HCT116 (cell line): ENCODE measurements at regions not wholly inside any gene's neighbourhood (a gene's known extent, or its start where the extent isn't known, plus 50 kb on each side); places are given as distances from the start of the nearest gene placed in this dataset.

ENCODE experiments used
- ATAC-seq: fragments of 200-7000 bp; cut with Tn5 transposase; 2 replicates; pipeline ENCODE4 v1.9.1; 2020; ENCODE audit warnings: mild to moderate bottlenecking, moderate library complexity
- BruUV-seq: library from RNA; stranded (reverse); fragments of 400-500 nt; replicated peaks from 2 replicates; lab custom pipeline; 2021; lab: Mats Ljungman, UMichigan
- CTCF ChIA-PET: fragments of 300-600 bp; sonication (Branson Sonifier 250); formaldehyde crosslinking; loops from one replicate; lab custom pipeline; 2021; ENCODE audit warnings: antibody characterized with exemption; lab: Charles Lee
- POLR2A ChIA-PET: fragments of 300-600, 350-600 bp; sonication (Branson Sonifier 250); formaldehyde crosslinking; loops from one replicate; lab custom pipeline; 2021; ENCODE audit warnings: antibody characterized with exemption; lab: Charles Lee
- RAD21 ChIA-PET, 2 experiments: fragments of 300-600 bp; sonication (Branson Sonifier 250); formaldehyde crosslinking; loops; one replicate each; lab custom pipeline; 2023; ENCODE audit warnings: low total read pairs in 2 of 2; ENCODE audit not compliant: uncharacterized antibody in 2 of 2, unreplicated experiment in 2 of 2, low non-redundant PET in 1 of 2; lab: Charles Lee
- DNase-seq: peaks from one replicate; pipeline ENCODE4 v3.0.0-alpha.2; 2010; ENCODE audit warnings: low read depth, low spot score
- H2AFZ ChIP-seq: fragments of 200-600 bp; shearing (Covaris generic), sonication (generic); 2 replicates; pipeline ENCODE4 v1.6.1; 2017; ENCODE audit warnings: low read depth, mixed run types, mixed read lengths, antibody characterized with exemption, low read length; ENCODE audit not compliant: poor library complexity, severe bottlenecking
- H3K27ac ChIP-seq: 2 replicates; pipeline ENCODE4 v1.5.1; 2012; ENCODE audit warnings: low read depth, low read length
- H3K27me3 ChIP-seq: fragments of 200-600 bp; sonication (generic); 2 replicates; pipeline ENCODE4 v1.6.1; 2016; ENCODE audit warnings: mixed run types, low read length, mixed read lengths; ENCODE audit not compliant: insufficient read depth
- H3K36me3 ChIP-seq, 2 experiments: fragments of 200-500 bp in 1 of 2; fragments of 200-600 bp in 1 of 2; sonication (Bioruptor generic) in 1 of 2; sonication (generic) in 1 of 2; 2 replicates each; pipeline versions ENCODE4 v1.5.1 to v1.6.1; 2014 to 2016; ENCODE audit warnings: low read length in 2 of 2, inconsistent platforms in 1 of 2, mixed read lengths in 1 of 2, mixed run types in 1 of 2; ENCODE audit not compliant: insufficient read depth in 2 of 2, control insufficient read depth in 1 of 2
- H3K4me1 ChIP-seq, 2 experiments: fragments of 200-600 bp in 1 of 2; sonication (generic) in 1 of 2; 2 replicates each; pipeline versions ENCODE4 v1.5.1 to v1.6.1; 2012 to 2017; ENCODE audit warnings: low read length in 2 of 2, inconsistent platforms in 1 of 2, mild to moderate bottlenecking in 1 of 2, mixed read lengths in 1 of 2, mixed run types in 1 of 2, moderate library complexity in 1 of 2; ENCODE audit not compliant: insufficient read depth in 2 of 2, control insufficient read depth in 1 of 2
- H3K4me2 ChIP-seq: fragments of 200-600 bp; sonication (generic); 2 replicates; pipeline ENCODE4 v1.6.1; 2017; ENCODE audit warnings: mixed run types, low read length, mixed read lengths
- H3K4me3 ChIP-seq, 2 experiments: fragments of 200-600 bp in 1 of 2; sonication (generic) in 1 of 2; replicated peaks in 1 of 2; 2 replicates each; pipeline ENCODE4 v1.5.1; 2011 to 2016; ENCODE audit warnings: low read length in 2 of 2, control low read depth in 1 of 2, low read depth in 1 of 2, mild to moderate bottlenecking in 1 of 2, mixed read lengths in 1 of 2, mixed run types in 1 of 2
- H3K79me2 ChIP-seq: fragments of 200-600 bp; sonication (generic); 2 replicates; pipeline ENCODE4 v1.6.1; 2017; ENCODE audit warnings: mild to moderate bottlenecking, mixed run types, low read length, moderate library complexity, mixed read lengths; ENCODE audit not compliant: insufficient read depth
- H3K9ac ChIP-seq: fragments of 200-600 bp; sonication (generic); 2 replicates; pipeline ENCODE4 v1.6.1; 2016; ENCODE audit warnings: low read length, mixed read lengths
- H3K9me2 ChIP-seq: fragments of 200-600 bp; sonication (generic), shearing (Covaris generic); 2 replicates; pipeline ENCODE4 v1.6.1; 2017; ENCODE audit warnings: mixed run types, mild to moderate bottlenecking, moderate library complexity; ENCODE audit not compliant: insufficient read depth
- H3K9me3 ChIP-seq, 2 experiments: fragments of 200-500 bp in 1 of 2; fragments of 200-600 bp in 1 of 2; sonication (Bioruptor generic) in 1 of 2; sonication (generic) in 1 of 2; 2 replicates each; pipeline ENCODE4 v1.6.1; 2014 to 2017; ENCODE audit warnings: low read length in 2 of 2, mixed read lengths in 2 of 2, inconsistent platforms in 1 of 2, low read depth in 1 of 2, mild to moderate bottlenecking in 1 of 2, mixed run types in 1 of 2, moderate library complexity in 1 of 2; ENCODE audit not compliant: control insufficient read depth in 1 of 2, insufficient read depth in 1 of 2
- H4K20me1 ChIP-seq: fragments of 200-600 bp; sonication (generic), shearing (Covaris generic); 2 replicates; pipeline ENCODE4 v1.6.1; 2017; ENCODE audit warnings: mixed run types, mild to moderate bottlenecking, moderate library complexity; ENCODE audit not compliant: insufficient read depth
- CBX3 ChIP-seq: IDR thresholded peaks from 2 replicates; pipeline ENCODE4 v1.6.1; 2012; ENCODE audit warnings: low read depth
- EGR1 ChIP-seq: IDR thresholded peaks from 2 replicates; pipeline ENCODE4 v1.6.1; 2012; ENCODE audit warnings: low read depth
- ELF1 ChIP-seq: IDR thresholded peaks from 2 replicates; pipeline ENCODE4 v1.6.1; 2012; ENCODE audit warnings: low read depth, borderline replicate concordance
- EZH2 ChIP-seq: fragments of 200-600 bp; sonication (generic); IDR thresholded peaks from 2 replicates; pipeline ENCODE4 v1.6.1; 2017; ENCODE audit warnings: antibody characterized with exemption, mixed run types
- EZH2phosphoT487 ChIP-seq: fragments of 200-600 bp; IDR thresholded peaks from 2 replicates; pipeline ENCODE4 v1.6.1; 2018; ENCODE audit warnings: antibody characterized with exemption, borderline replicate concordance
- JUND ChIP-seq: IDR thresholded peaks from 2 replicates; pipeline ENCODE4 v1.6.1; 2012
- POLR2A ChIP-seq: IDR thresholded peaks from 2 replicates; pipeline ENCODE4 v1.7.0; 2011; ENCODE audit warnings: borderline replicate concordance; ENCODE audit not compliant: insufficient read depth, insufficient read length; ENCODE audit errors: extremely low read depth
- POLR2AphosphoS5 ChIP-seq: IDR thresholded peaks from 2 replicates; pipeline ENCODE4 v1.6.1; 2011; ENCODE audit warnings: mild to moderate bottlenecking, low read depth, low read length, moderate library complexity
- SIN3A ChIP-seq: IDR thresholded peaks from 2 replicates; pipeline ENCODE4 v1.6.1; 2012; ENCODE audit warnings: low read depth
- SP1 ChIP-seq: IDR thresholded peaks from 2 replicates; pipeline ENCODE4 v1.6.1; 2012; ENCODE audit warnings: low read depth
- SRF ChIP-seq: IDR thresholded peaks from 2 replicates; pipeline ENCODE4 v1.6.1; 2012; ENCODE audit warnings: low read depth
- TCF7L2 ChIP-seq: IDR thresholded peaks from 2 replicates; pipeline ENCODE4 v1.7.0; 2011; ENCODE audit warnings: borderline replicate concordance, inconsistent platforms; ENCODE audit not compliant: insufficient read depth, insufficient read length; ENCODE audit errors: extremely low read depth
- YY1 ChIP-seq: IDR thresholded peaks from 2 replicates; pipeline ENCODE4 v1.6.1; 2011; ENCODE audit warnings: low read length, low read depth, moderate library complexity, mild to moderate bottlenecking; ENCODE audit not compliant: insufficient replicate concordance; ENCODE audit errors: extremely low read depth
- ZFX ChIP-seq: fragments of 450-650 bp; IDR thresholded peaks from 2 replicates; pipeline ENCODE4 v1.6.1; 2017
- ZNF274 ChIP-seq: fragments of 200-500 bp; sonication (Bioruptor generic); IDR thresholded peaks from 2 replicates; pipeline ENCODE4 v1.6.1; 2014; ENCODE audit warnings: mild to moderate bottlenecking, low read depth, low read length, inconsistent platforms
- intact Hi-C: fragments of 100-400 bp; cut with micrococcal nuclease; formaldehyde crosslinking; loops from 2 replicates; pipeline ENCODE4 v1.10.0; 2022
- TF ChIP-seq, protein P1 (sequence below), 3 experiments: fragments of 200-600 bp in 1 of 3; sonication (generic) in 1 of 3; IDR thresholded peaks in 2 of 3; conservative IDR thresholded peaks in 1 of 3; 2 replicates each; pipeline ENCODE4 v1.5.1; 2012 to 2017; ENCODE audit warnings: low read depth in 2 of 3, low read length in 2 of 3, antibody characterized with exemption in 1 of 3, borderline replicate concordance in 1 of 3, control low read depth in 1 of 3, mild to moderate bottlenecking in 1 of 3, mixed read lengths in 1 of 3, mixed run types in 1 of 3, moderate library complexity in 1 of 3; ENCODE audit not compliant: insufficient read depth in 1 of 3
- TF ChIP-seq, protein P2 (sequence below): IDR thresholded peaks from 2 replicates; pipeline ENCODE4 v1.6.1; 2012
- TF ChIP-seq, protein P3 (sequence below): IDR thresholded peaks from 2 replicates; pipeline ENCODE4 v1.6.1; 2012
- TF ChIP-seq, protein P4 (sequence below): IDR thresholded peaks from 2 replicates; pipeline ENCODE4 v1.6.1; 2011; ENCODE audit warnings: mild to moderate bottlenecking, low read length, moderate library complexity; ENCODE audit not compliant: insufficient replicate concordance; ENCODE audit errors: extremely low read depth

DNA sequence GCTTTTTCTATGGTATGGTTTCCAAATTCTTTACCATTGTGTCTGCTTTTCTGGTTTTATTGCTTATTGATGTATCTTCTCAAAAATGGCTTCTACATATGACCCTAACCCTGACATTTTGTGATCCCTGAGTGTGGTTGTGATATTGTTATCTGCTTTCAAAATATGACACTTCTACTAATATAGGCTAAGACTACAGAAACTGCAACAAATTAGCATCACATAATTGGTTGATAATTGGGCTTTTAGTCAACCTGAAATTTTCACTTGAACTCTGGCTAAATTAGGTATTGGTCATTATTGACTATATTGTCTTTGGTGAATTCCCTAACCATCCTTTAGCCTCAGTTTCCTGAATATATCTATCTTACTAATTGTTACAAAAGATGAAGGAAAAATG lies 246.1 kb downstream of the PIK3C3 start:
- H3K9ac ChIP-seq: no peak overlapping the region
- H3K27ac ChIP-seq: no peak overlapping the region
- H2AFZ ChIP-seq: no peak overlapping the region
- intact Hi-C loops: no loop called here
- H3K79me2 ChIP-seq: no peaks in the 10 kb centered on the region
- DNase-seq (no peak), ATAC-seq (no peak)
- ChIA-PET POLR2A (no interaction called here), RAD21 (no interaction called here), CTCF (no interaction called here)
- no peaks in the 10 kb centered on the region for H3K4me1 ChIP-seq
- BruUV-seq: no TSS peak
- H3K9me2 ChIP-seq: no peaks in the 10 kb centered on the region
- peaks cover 0 to 4% of the 10 kb centered on the region in 2 experiments; a peak in 2 of 4 replicates for H3K9me3 ChIP-seq
- no peaks in the 10 kb centered on the region for H4K20me1 ChIP-seq
- H3K27me3 ChIP-seq: 0 out of 2 replicates have a peak, but pooled peaks cover 3% of the 10 kb centered on the region
- H3K4me3 ChIP-seq: no peak overlapping the region
- TF ChIP-seq, protein P1, sequence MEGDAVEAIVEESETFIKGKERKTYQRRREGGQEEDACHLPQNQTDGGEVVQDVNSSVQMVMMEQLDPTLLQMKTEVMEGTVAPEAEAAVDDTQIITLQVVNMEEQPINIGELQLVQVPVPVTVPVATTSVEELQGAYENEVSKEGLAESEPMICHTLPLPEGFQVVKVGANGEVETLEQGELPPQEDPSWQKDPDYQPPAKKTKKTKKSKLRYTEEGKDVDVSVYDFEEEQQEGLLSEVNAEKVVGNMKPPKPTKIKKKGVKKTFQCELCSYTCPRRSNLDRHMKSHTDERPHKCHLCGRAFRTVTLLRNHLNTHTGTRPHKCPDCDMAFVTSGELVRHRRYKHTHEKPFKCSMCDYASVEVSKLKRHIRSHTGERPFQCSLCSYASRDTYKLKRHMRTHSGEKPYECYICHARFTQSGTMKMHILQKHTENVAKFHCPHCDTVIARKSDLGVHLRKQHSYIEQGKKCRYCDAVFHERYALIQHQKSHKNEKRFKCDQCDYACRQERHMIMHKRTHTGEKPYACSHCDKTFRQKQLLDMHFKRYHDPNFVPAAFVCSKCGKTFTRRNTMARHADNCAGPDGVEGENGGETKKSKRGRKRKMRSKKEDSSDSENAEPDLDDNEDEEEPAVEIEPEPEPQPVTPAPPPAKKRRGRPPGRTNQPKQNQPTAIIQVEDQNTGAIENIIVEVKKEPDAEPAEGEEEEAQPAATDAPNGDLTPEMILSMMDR (IDR thresholded peaks at IDR 0.05 in 2 of 3, conservative IDR thresholded peaks at IDR 0.05 in 1 of 3; ENCODE audit: borderline replicate concordance in 1 of 3, insufficient read depth in 1 of 3, low read depth in 2 of 3, low read length in 2 of 3): no peak
- no peak for TF ChIP-seq JUND
- TF ChIP-seq ZNF274: no peak
- TF ChIP-seq ZFX: no peak
- no peak for TF ChIP-seq EZH2phosphoT487
- TF ChIP-seq, protein P2, sequence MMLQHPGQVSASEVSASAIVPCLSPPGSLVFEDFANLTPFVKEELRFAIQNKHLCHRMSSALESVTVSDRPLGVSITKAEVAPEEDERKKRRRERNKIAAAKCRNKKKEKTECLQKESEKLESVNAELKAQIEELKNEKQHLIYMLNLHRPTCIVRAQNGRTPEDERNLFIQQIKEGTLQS: no peak
- TF ChIP-seq ELF1: no peak
- TF ChIP-seq SIN3A: no peak
- TF ChIP-seq CBX3: no peak
- TF ChIP-seq SRF: no peak
- TF ChIP-seq EGR1: no peak
- no peak for TF ChIP-seq YY1
- no peak for TF ChIP-seq SP1
- TF ChIP-seq EZH2: no peak
- TF ChIP-seq TCF7L2: no peak
- TF ChIP-seq, protein P3, sequence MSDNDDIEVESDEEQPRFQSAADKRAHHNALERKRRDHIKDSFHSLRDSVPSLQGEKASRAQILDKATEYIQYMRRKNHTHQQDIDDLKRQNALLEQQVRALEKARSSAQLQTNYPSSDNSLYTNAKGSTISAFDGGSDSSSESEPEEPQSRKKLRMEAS: no peak
- no peak for TF ChIP-seq POLR2A
- TF ChIP-seq, protein P4, sequence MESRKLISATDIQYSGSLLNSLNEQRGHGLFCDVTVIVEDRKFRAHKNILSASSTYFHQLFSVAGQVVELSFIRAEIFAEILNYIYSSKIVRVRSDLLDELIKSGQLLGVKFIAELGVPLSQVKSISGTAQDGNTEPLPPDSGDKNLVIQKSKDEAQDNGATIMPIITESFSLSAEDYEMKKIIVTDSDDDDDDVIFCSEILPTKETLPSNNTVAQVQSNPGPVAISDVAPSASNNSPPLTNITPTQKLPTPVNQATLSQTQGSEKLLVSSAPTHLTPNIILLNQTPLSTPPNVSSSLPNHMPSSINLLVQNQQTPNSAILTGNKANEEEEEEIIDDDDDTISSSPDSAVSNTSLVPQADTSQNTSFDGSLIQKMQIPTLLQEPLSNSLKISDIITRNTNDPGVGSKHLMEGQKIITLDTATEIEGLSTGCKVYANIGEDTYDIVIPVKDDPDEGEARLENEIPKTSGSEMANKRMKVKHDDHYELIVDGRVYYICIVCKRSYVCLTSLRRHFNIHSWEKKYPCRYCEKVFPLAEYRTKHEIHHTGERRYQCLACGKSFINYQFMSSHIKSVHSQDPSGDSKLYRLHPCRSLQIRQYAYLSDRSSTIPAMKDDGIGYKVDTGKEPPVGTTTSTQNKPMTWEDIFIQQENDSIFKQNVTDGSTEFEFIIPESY: no peak
- TF ChIP-seq POLR2AphosphoS5: no peak
- no peak overlapping the region for H3K4me2 ChIP-seq
- H3K36me3 ChIP-seq: no peaks in the 10 kb centered on the region
